H9 (cell line): ENCODE measurements at regions not wholly inside any gene's neighbourhood (a gene's known extent, or its start where the extent isn't known, plus 50 kb on each side); places are given as distances from the start of the nearest gene placed in this dataset.

ENCODE experiments used
- DNase-seq: peaks from one replicate; pipeline ENCODE4 v3.0.0-alpha.2; 2017
- H2AFZ ChIP-seq: one replicate; pipeline ENCODE4 v1.6.1; 2013; ENCODE audit warnings: mild to moderate bottlenecking, low read length, control low read depth, moderate library complexity
- H2AK5ac ChIP-seq: 2 replicates; pipeline ENCODE4 v1.6.1; 2013; ENCODE audit warnings: low read length, control low read depth, mixed read lengths; ENCODE audit not compliant: insufficient read length
- H2BK120ac ChIP-seq: one replicate; pipeline ENCODE4 v1.6.1; 2013; ENCODE audit warnings: low read depth, mild to moderate bottlenecking, low read length, control low read depth, inconsistent platforms; ENCODE audit not compliant: poor library complexity, severe bottlenecking
- H2BK12ac ChIP-seq: 2 replicates; pipeline ENCODE4 v1.6.1; 2013; ENCODE audit warnings: low read length, control low read depth, mixed read lengths, low read depth; ENCODE audit not compliant: insufficient read length
- H2BK15ac ChIP-seq: 2 replicates; pipeline ENCODE4 v1.6.1; 2013; ENCODE audit warnings: low read depth, low read length, control low read depth
- H2BK20ac ChIP-seq: one replicate; pipeline ENCODE4 v1.6.1; 2013; ENCODE audit warnings: low read depth, mild to moderate bottlenecking, low read length, control low read depth, inconsistent platforms; ENCODE audit not compliant: poor library complexity, severe bottlenecking
- H2BK5ac ChIP-seq: 2 replicates; pipeline ENCODE4 v1.6.1; 2013; ENCODE audit warnings: low read length, control low read depth, mixed read lengths; ENCODE audit not compliant: insufficient read length
- H3K14ac ChIP-seq: 2 replicates; pipeline ENCODE4 v1.6.1; 2013; ENCODE audit warnings: low read length, control low read depth; ENCODE audit not compliant: insufficient read depth
- H3K18ac ChIP-seq: 2 replicates; pipeline ENCODE4 v1.6.1; 2013; ENCODE audit warnings: low read depth, mild to moderate bottlenecking, mixed read lengths, low read length, control low read depth; ENCODE audit not compliant: insufficient read length
- H3K23ac ChIP-seq: 2 replicates; pipeline ENCODE4 v1.6.1; 2013; ENCODE audit warnings: low read length, control low read depth, mixed read lengths, low read depth; ENCODE audit not compliant: insufficient read length
- H3K23me2 ChIP-seq: 2 replicates; pipeline ENCODE4 v1.6.1; 2013; ENCODE audit warnings: low read depth, mild to moderate bottlenecking, mixed read lengths, low read length, control low read depth; ENCODE audit not compliant: insufficient read length, poor library complexity, severe bottlenecking
- H3K27ac ChIP-seq: 2 replicates; pipeline ENCODE4 v1.5.1; 2013; ENCODE audit warnings: low read length, control low read depth, mixed read lengths, low read depth; ENCODE audit not compliant: insufficient read length
- H3K27me3 ChIP-seq: 2 replicates; pipeline ENCODE4 v1.6.1; 2013; ENCODE audit warnings: low read length, control low read depth, inconsistent platforms; ENCODE audit not compliant: insufficient read depth
- H3K4ac ChIP-seq: 2 replicates; pipeline ENCODE4 v1.6.1; 2013; ENCODE audit warnings: low read depth, mild to moderate bottlenecking, control low read depth, inconsistent platforms, low read length, moderate library complexity
- H3K4me1 ChIP-seq: 2 replicates; pipeline ENCODE4 v1.6.1; 2013; ENCODE audit warnings: low read length, control low read depth, inconsistent platforms; ENCODE audit not compliant: insufficient read depth
- H3K4me2 ChIP-seq: 2 replicates; pipeline ENCODE4 v1.6.1; 2013; ENCODE audit warnings: low read length, control low read depth, mixed read lengths; ENCODE audit not compliant: insufficient read length, insufficient read depth
- H3K56ac ChIP-seq: 2 replicates; pipeline ENCODE4 v1.6.1; 2013; ENCODE audit warnings: low read depth, mild to moderate bottlenecking, mixed read lengths, low read length, control low read depth; ENCODE audit not compliant: insufficient read length
- H3K79me1 ChIP-seq: 2 replicates; pipeline ENCODE4 v1.6.1; 2013; ENCODE audit warnings: low read depth, mild to moderate bottlenecking, moderate library complexity, low read length, control low read depth, inconsistent platforms; ENCODE audit not compliant: insufficient read depth, poor library complexity, severe bottlenecking
- H3K79me2 ChIP-seq: 2 replicates; pipeline ENCODE4 v1.6.1; 2013; ENCODE audit warnings: low read length, control low read depth, inconsistent platforms; ENCODE audit not compliant: insufficient read depth
- H3K9ac ChIP-seq: 2 replicates; pipeline ENCODE4 v1.6.1; 2013; ENCODE audit warnings: low read length, control low read depth, mixed read lengths; ENCODE audit not compliant: insufficient read length; ENCODE audit errors: extremely low read depth
- H3K9me3 ChIP-seq: one replicate; pipeline ENCODE4 v1.6.1; 2013; ENCODE audit warnings: low read depth, low read length, inconsistent platforms; ENCODE audit not compliant: control insufficient read depth
- H3T11ph ChIP-seq: one replicate; pipeline ENCODE4 v1.6.1; 2013; ENCODE audit warnings: mild to moderate bottlenecking, low read length, control low read depth, inconsistent platforms
- H4K20me1 ChIP-seq: one replicate; pipeline ENCODE4 v1.6.1; 2013; ENCODE audit not compliant: control insufficient read depth, insufficient read length, insufficient read depth
- H4K5ac ChIP-seq: 2 replicates; pipeline ENCODE4 v1.6.1; 2013; ENCODE audit warnings: low read depth, mild to moderate bottlenecking, mixed read lengths, low read length, control low read depth; ENCODE audit not compliant: insufficient read length
- H4K8ac ChIP-seq: replicated peaks from 2 replicates; pipeline ENCODE4 v1.6.1; 2013; ENCODE audit warnings: low read length, control low read depth, mixed read lengths, low read depth; ENCODE audit not compliant: insufficient read length
- H4K91ac ChIP-seq: 2 replicates; pipeline ENCODE4 v1.6.1; 2013; ENCODE audit warnings: low read depth, mild to moderate bottlenecking, moderate library complexity, mixed read lengths, low read length, control low read depth; ENCODE audit not compliant: insufficient read length
- H3K27ac Mint-ChIP-seq, 3 experiments: 2 replicates in 2 of 3; 3 replicates in 1 of 3; pipeline ENCODE4 v1.8.0; 2020 to 2021; ENCODE audit warnings: mixed read lengths in 3 of 3, mild to moderate bottlenecking in 1 of 3, moderate library complexity in 1 of 3
- H3K27me3 Mint-ChIP-seq: 2 replicates; pipeline ENCODE4 v1.8.0; 2021; ENCODE audit warnings: low read depth, mild to moderate bottlenecking, moderate library complexity, mixed read lengths
- H3K36me3 Mint-ChIP-seq, 3 experiments: 2 replicates in 2 of 3; 3 replicates in 1 of 3; pipeline ENCODE4 v1.8.0; 2020 to 2021; ENCODE audit warnings: low read depth in 3 of 3, mixed read lengths in 3 of 3; ENCODE audit not compliant: insufficient read depth in 1 of 3
- H3K4me1 Mint-ChIP-seq, 2 experiments: 2 replicates each; pipeline ENCODE4 v1.8.0; 2020; ENCODE audit warnings: mixed read lengths in 2 of 2
- H3K4me3 Mint-ChIP-seq, 2 experiments: 2 replicates in 1 of 2; 3 replicates in 1 of 2; pipeline ENCODE4 v1.8.0; 2020 to 2021; ENCODE audit warnings: mild to moderate bottlenecking in 2 of 2, mixed read lengths in 2 of 2, moderate library complexity in 1 of 2
- H3K9me3 Mint-ChIP-seq, 2 experiments: 2 replicates in 1 of 2; 3 replicates in 1 of 2; pipeline ENCODE4 v1.8.0; 2020; ENCODE audit warnings: mild to moderate bottlenecking in 2 of 2, mixed read lengths in 2 of 2, moderate library complexity in 1 of 2
- WGBS: extraction: QIAGEN DNeasy Blood & Tissue Kit; methylation state at CpG from one replicate; pipeline ENCODE4 v1.1.7; 2013; ENCODE audit warnings: missing lambda C conversion rate, low lambda C conversion rate, mixed read lengths; ENCODE audit not compliant: insufficient read length; ENCODE audit errors: extremely low coverage; 5-methylcytosine and 5-hydroxymethylcytosine counted together
- TF ChIP-seq, protein P1 (sequence below): fragments of 200-600 bp; sonication (generic); conservative IDR thresholded peaks from 3 replicates; pipeline ENCODE4 v1.8.0; 2021; ENCODE audit warnings: antibody characterized with exemption, mild to moderate bottlenecking

GRCh38 chr13:112254061-112254818 lies 121.9 kb upstream of the SPACA7 start:
- H3K79me1 ChIP-seq, result no peaks in the 10 kb centered on the region
- H3T11ph ChIP-seq, result no peak overlapping the region
- H3K4me2 ChIP-seq, result no peak overlapping the region
- H3K27ac ChIP-seq, result no peak overlapping the region
- no peak overlapping the region for H3K18ac ChIP-seq
- no peak overlapping the region for H2BK12ac ChIP-seq
- H3K9me3 ChIP-seq, result no peaks in the 10 kb centered on the region
- H3K14ac ChIP-seq, result no peak overlapping the region; the same call in 1 of the 2 replicates
- H4K20me1 ChIP-seq, result no peaks in the 10 kb centered on the region
- DNase-seq, result no peak
- H3K9ac ChIP-seq, result no peak overlapping the region
- no peak overlapping the region for H2AFZ ChIP-seq
- no peak overlapping the region for H3K56ac ChIP-seq
- no peak overlapping the region for H3K23ac ChIP-seq
- WGBS, result no CpG with 5 or more reads among the region's 25 CpGs
- no peak overlapping the region for H2AK5ac ChIP-seq
- no peak overlapping the region for H4K8ac ChIP-seq
- Mint-ChIP-seq H3K4me3 (no peak overlapping the region), H3K4me1 (peaks cover 0 to 8% of the 10 kb centered on the region in 2 experiments; a peak in 2 of 4 replicates), H3K27ac (0 out of 7 replicates have a peak overlapping the region, but pooled peaks of 1 of the 3 experiments have one; percentile 31), H3K27me3 (peaks cover 46% of the 10 kb centered on the region), H3K36me3 (no peaks in the 10 kb centered on the region), H3K9me3 (no peaks in the 10 kb centered on the region)
- H3K4ac ChIP-seq, result no peak overlapping the region
- H3K4me1 ChIP-seq, result no peaks in the 10 kb centered on the region
- H2BK120ac ChIP-seq, result no peak overlapping the region
- no peak overlapping the region for H4K91ac ChIP-seq
- no peak overlapping the region for H2BK5ac ChIP-seq
- H4K5ac ChIP-seq, result no peak overlapping the region
- no peaks in the 10 kb centered on the region for H3K23me2 ChIP-seq
- no peaks in the 10 kb centered on the region; the same call in 1 of the 2 replicates for H3K27me3 ChIP-seq
- TF ChIP-seq, protein P1, sequence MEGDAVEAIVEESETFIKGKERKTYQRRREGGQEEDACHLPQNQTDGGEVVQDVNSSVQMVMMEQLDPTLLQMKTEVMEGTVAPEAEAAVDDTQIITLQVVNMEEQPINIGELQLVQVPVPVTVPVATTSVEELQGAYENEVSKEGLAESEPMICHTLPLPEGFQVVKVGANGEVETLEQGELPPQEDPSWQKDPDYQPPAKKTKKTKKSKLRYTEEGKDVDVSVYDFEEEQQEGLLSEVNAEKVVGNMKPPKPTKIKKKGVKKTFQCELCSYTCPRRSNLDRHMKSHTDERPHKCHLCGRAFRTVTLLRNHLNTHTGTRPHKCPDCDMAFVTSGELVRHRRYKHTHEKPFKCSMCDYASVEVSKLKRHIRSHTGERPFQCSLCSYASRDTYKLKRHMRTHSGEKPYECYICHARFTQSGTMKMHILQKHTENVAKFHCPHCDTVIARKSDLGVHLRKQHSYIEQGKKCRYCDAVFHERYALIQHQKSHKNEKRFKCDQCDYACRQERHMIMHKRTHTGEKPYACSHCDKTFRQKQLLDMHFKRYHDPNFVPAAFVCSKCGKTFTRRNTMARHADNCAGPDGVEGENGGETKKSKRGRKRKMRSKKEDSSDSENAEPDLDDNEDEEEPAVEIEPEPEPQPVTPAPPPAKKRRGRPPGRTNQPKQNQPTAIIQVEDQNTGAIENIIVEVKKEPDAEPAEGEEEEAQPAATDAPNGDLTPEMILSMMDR, result no peak
- no peak overlapping the region for H2BK15ac ChIP-seq
- H2BK20ac ChIP-seq, result no peak overlapping the region
- H3K79me2 ChIP-seq, result no peaks in the 10 kb centered on the region
